SK-N-SH treated with all-trans-retinoic acid at 6 μM for 48 hours (cell line): ENCODE measurements at regions not wholly inside any gene's neighbourhood (a gene's known extent, or its start where the extent isn't known, plus 50 kb on each side); places are given as distances from the start of the nearest gene placed in this dataset.

Experiments
- ATAC-seq: fragments of 200-7000 bp; cut with Tn5 transposase; 3 replicates; pipeline ENCODE4 v1.9.1; 2020; ENCODE audit warnings: mild to moderate bottlenecking, moderate library complexity
- ARNTL ChIP-seq: fragments of 450-650 bp; formaldehyde crosslinking; IDR thresholded peaks from 2 replicates; pipeline ENCODE4 v1.5.0; 2020; ENCODE audit warnings: low read depth, mild to moderate bottlenecking, moderate library complexity, borderline replicate concordance
- BACH2 ChIP-seq: fragments of 250-450 bp; sonication (Bioruptor Pico); IDR thresholded peaks from 2 replicates; pipeline ENCODE4 v1.9.0; 2021; ENCODE audit warnings: mild to moderate bottlenecking, borderline replicate concordance
- CSDC2 ChIP-seq: fragments of 250-450 bp; sonication (Bioruptor Pico); IDR thresholded peaks from 2 replicates; pipeline ENCODE4 v1.5.0; 2020; ENCODE audit warnings: mild to moderate bottlenecking, moderate library complexity
- CSRNP3 ChIP-seq: fragments of 250-450 bp; sonication (Bioruptor Pico); IDR thresholded peaks from 2 replicates; pipeline ENCODE4 v1.5.1; 2021; ENCODE audit warnings: mild to moderate bottlenecking, moderate library complexity
- ESRRG ChIP-seq: fragments of 250-450 bp; sonication (Bioruptor Pico); IDR thresholded peaks from 2 replicates; pipeline ENCODE4 v1.6.1; 2021; ENCODE audit warnings: mild to moderate bottlenecking
- GLIS3 ChIP-seq: fragments of 250-450 bp; sonication (Bioruptor Pico); IDR thresholded peaks from 2 replicates; pipeline ENCODE4 v1.5.0; 2020; ENCODE audit warnings: mild to moderate bottlenecking, moderate library complexity
- ISL1 ChIP-seq: fragments of 250-450 bp; sonication (Bioruptor Pico); IDR thresholded peaks from 2 replicates; pipeline ENCODE4 v2.1.2; 2022; ENCODE audit warnings: mild to moderate bottlenecking, moderate library complexity
- OSR1 ChIP-seq: fragments of 250-450 bp; sonication (Bioruptor Pico); IDR thresholded peaks from 2 replicates; pipeline ENCODE4 v1.8.0; 2022; ENCODE audit warnings: moderate library complexity, mild to moderate bottlenecking, inconsistent platforms
- PATZ1 ChIP-seq: fragments of 250-450 bp; sonication (Bioruptor Pico); IDR thresholded peaks from 2 replicates; pipeline ENCODE4 v1.8.0; 2020; ENCODE audit warnings: mild to moderate bottlenecking, moderate library complexity, borderline replicate concordance
- PPARA ChIP-seq: fragments of 250-450 bp; sonication (Bioruptor Pico); IDR thresholded peaks from 2 replicates; pipeline ENCODE4 v1.5.0; 2020; ENCODE audit warnings: mild to moderate bottlenecking, borderline replicate concordance
- RARB ChIP-seq: fragments of 250-450 bp; sonication (Bioruptor Pico); IDR thresholded peaks from 2 replicates; pipeline ENCODE4 v1.8.0; 2021; ENCODE audit warnings: mild to moderate bottlenecking, moderate library complexity
- SNAI2 ChIP-seq: fragments of 250-450 bp; sonication (Bioruptor Pico); IDR thresholded peaks from 2 replicates; pipeline ENCODE4 v1.5.0; 2020; ENCODE audit warnings: mild to moderate bottlenecking, moderate library complexity
- TCF4 ChIP-seq: fragments of 250-450 bp; sonication (Bioruptor Pico); IDR thresholded peaks from 2 replicates; pipeline ENCODE4 v1.8.0; 2021; ENCODE audit warnings: mild to moderate bottlenecking, moderate library complexity, borderline replicate concordance
- TOX ChIP-seq: fragments of 250-450 bp; sonication (Bioruptor Pico); IDR thresholded peaks from 2 replicates; pipeline ENCODE4 v1.8.0; 2021; ENCODE audit warnings: mild to moderate bottlenecking, moderate library complexity, borderline replicate concordance
- ZC3H10 ChIP-seq: fragments of 250-450 bp; sonication (Bioruptor Pico); IDR thresholded peaks from 2 replicates; pipeline ENCODE4 v1.5.1; 2021; ENCODE audit warnings: mild to moderate bottlenecking, moderate library complexity
- ZFP3 ChIP-seq: fragments of 250-450 bp; sonication (Bioruptor Pico); IDR thresholded peaks from 2 replicates; pipeline ENCODE4 v1.5.0; 2020; ENCODE audit warnings: mild to moderate bottlenecking, moderate library complexity
- ZFP30 ChIP-seq: fragments of 450-650 bp; formaldehyde crosslinking; IDR thresholded peaks from 2 replicates; pipeline ENCODE4 v1.5.0; 2022; ENCODE audit warnings: mild to moderate bottlenecking, moderate library complexity
- ZNF565 ChIP-seq: fragments of 450-650 bp; formaldehyde crosslinking; conservative IDR thresholded peaks from 2 replicates; pipeline ENCODE4 v1.5.0; 2020; ENCODE audit warnings: low read depth, mild to moderate bottlenecking, moderate library complexity
- ZNF70 ChIP-seq: fragments of 450-650 bp; formaldehyde crosslinking; IDR thresholded peaks from 2 replicates; pipeline ENCODE4 v1.5.0; 2020; ENCODE audit warnings: mild to moderate bottlenecking, moderate library complexity
- ZNF8 ChIP-seq: fragments of 450-650 bp; formaldehyde crosslinking; IDR thresholded peaks from 2 replicates; pipeline ENCODE4 v1.5.0; 2020; ENCODE audit warnings: mild to moderate bottlenecking, moderate library complexity
- TF ChIP-seq, protein P1 (sequence below): fragments of 250-450 bp; sonication (Bioruptor Pico); IDR thresholded peaks from 2 replicates; pipeline ENCODE4 v1.8.0; 2021; ENCODE audit warnings: low read depth, mild to moderate bottlenecking, moderate library complexity, borderline replicate concordance
- TF ChIP-seq, protein P2 (sequence below): fragments of 250-450 bp; sonication (Bioruptor Pico); IDR thresholded peaks from 2 replicates; pipeline ENCODE4 v1.5.1; 2020; ENCODE audit warnings: low read depth, mild to moderate bottlenecking, moderate library complexity

GRCh38 chr2:120660056-120660694, 75.5 kb upstream of the GLI2 start:
- TF ChIP-seq ARNTL (CRISPR knock-in tag) (no peak), ZNF565 (CRISPR knock-in tag) (no peak), GLIS3 (CRISPR knock-in tag) (no peak), ISL1 (CRISPR knock-in tag) (no peak), CSRNP3 (CRISPR knock-in tag) (no peak), CSDC2 (CRISPR knock-in tag) (no peak), OSR1 (CRISPR knock-in tag) (no peak), ZNF8 (CRISPR knock-in tag) (no peak), ZNF70 (CRISPR knock-in tag) (no peak), PPARA (CRISPR knock-in tag) (no peak), ZFP3 (no peak)
- TF ChIP-seq, protein P1, sequence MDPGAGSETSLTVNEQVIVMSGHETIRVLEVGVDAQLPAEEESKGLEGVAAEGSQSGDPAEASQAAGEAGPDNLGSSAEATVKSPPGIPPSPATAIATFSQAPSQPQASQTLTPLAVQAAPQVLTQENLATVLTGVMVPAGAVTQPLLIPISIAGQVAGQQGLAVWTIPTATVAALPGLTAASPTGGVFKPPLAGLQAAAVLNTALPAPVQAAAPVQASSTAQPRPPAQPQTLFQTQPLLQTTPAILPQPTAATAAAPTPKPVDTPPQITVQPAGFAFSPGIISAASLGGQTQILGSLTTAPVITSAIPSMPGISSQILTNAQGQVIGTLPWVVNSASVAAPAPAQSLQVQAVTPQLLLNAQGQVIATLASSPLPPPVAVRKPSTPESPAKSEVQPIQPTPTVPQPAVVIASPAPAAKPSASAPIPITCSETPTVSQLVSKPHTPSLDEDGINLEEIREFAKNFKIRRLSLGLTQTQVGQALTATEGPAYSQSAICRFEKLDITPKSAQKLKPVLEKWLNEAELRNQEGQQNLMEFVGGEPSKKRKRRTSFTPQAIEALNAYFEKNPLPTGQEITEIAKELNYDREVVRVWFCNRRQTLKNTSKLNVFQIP (CRISPR knock-in tag), result no peak
- ATAC-seq, result no peak

DNA sequence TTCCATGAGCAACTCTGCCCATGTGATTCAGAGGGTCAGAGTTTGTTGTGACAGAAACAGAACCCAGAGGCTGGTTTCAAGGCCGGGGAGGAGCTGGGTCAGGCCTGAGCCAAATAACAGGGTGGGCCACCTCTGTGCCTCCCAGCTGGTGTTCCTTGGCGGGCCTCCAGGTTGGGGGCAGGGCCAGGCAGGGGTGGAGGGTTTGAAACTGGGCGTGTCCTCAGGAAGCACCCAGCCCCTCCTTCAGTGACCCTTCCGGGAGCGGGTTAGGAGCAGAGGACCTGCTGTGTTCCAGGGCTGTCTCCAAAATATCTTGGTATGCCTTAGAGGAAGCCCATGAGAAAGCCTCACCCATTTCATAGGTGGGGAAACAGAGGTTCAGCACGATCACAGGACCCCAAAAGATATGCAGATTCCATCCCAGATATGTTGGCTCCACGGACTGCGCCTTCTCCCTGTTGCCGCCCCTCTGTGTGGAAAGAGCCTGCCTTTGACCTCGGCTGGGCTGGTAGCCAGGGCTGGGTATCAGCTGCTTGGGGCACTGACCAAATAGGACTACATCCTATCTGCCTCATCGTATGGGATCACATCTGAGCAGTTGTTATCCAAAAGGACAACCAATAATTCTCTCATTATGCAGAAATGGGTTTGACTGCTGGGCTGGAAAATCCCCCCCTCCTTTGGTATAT, 74.8 kb upstream of the GLI2 start:
- TF ChIP-seq BACH2 (CRISPR knock-in tag) (no peak), CSDC2 (CRISPR knock-in tag) (no peak)
- no peak for ATAC-seq

DNA sequence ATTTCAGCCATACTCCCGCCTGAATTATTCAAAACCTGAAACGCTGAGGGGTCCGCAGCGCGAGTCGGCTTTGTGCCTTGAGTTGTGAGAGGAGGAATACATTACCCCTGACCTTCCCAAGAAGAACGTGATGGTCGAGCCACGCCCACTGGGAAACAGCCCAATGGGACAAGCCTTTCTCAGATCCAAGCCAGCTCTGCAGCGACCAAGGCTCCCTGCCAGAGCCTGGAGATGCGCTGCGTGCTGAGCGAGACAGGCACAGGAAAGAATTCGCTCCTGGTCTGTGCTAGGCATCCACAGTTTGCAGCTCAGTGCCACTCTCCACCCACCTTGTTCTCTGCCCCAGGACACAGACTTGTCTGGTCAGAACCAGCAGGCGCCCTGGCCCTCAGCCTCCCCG, 74.1 kb upstream of the GLI2 start:
- no peak for TF ChIP-seq RARB (CRISPR knock-in tag)
- TF ChIP-seq ISL1 (CRISPR knock-in tag), result no peak
- TF ChIP-seq ZC3H10 (CRISPR knock-in tag), result no peak
- TF ChIP-seq, protein P1 (CRISPR knock-in tag), result no peak
- TF ChIP-seq, protein P2, sequence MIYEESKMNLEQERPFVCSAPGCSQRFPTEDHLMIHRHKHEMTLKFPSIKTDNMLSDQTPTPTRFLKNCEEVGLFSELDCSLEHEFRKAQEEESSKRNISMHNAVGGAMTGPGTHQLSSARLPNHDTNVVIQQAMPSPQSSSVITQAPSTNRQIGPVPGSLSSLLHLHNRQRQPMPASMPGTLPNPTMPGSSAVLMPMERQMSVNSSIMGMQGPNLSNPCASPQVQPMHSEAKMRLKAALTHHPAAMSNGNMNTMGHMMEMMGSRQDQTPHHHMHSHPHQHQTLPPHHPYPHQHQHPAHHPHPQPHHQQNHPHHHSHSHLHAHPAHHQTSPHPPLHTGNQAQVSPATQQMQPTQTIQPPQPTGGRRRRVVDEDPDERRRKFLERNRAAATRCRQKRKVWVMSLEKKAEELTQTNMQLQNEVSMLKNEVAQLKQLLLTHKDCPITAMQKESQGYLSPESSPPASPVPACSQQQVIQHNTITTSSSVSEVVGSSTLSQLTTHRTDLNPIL (CRISPR knock-in tag), result no peak
- TF ChIP-seq ZFP30 (CRISPR knock-in tag), result no peak
- TF ChIP-seq GLIS3 (CRISPR knock-in tag), result no peak
- TF ChIP-seq TOX, result no peak
- no peak for TF ChIP-seq ZNF8 (CRISPR knock-in tag)
- no peak for TF ChIP-seq PATZ1
- TF ChIP-seq ZFP3, result no peak
- no peak for TF ChIP-seq SNAI2
- TF ChIP-seq TCF4 (CRISPR knock-in tag), result no peak
- no peak for TF ChIP-seq CSRNP3 (CRISPR knock-in tag)
- no peak for TF ChIP-seq ESRRG (CRISPR knock-in tag)
- no peak for TF ChIP-seq ZNF70 (CRISPR knock-in tag)
- TF ChIP-seq ARNTL (CRISPR knock-in tag), result no peak
- TF ChIP-seq PPARA (CRISPR knock-in tag), result no peak
- no peak for TF ChIP-seq OSR1 (CRISPR knock-in tag)
- TF ChIP-seq CSDC2 (CRISPR knock-in tag), result no peak
- no peak for ATAC-seq
